ENCODE measurements at regions not wholly inside any gene's neighbourhood (a gene's known extent, or its start where the extent isn't known, plus 50 kb on each side); places are given as distances from the start of the nearest gene placed in this dataset.

- Histone ChIP-seq H3K4me1 (ENCODE audit: insufficient read depth, low read length) (no peaks in the 10 kb centered on the region), H2AFZ (ENCODE audit: low read depth, low read length) (no peak overlapping the region), H3K9me3 (ENCODE audit: low read length) (no peaks in the 10 kb centered on the region), H3K4me3 (ENCODE audit: low read length) (no peak overlapping the region), H3K27me3 (ENCODE audit: insufficient read depth, low read length) (peaks cover 2% of the 10 kb centered on the region), H3K36me3 (ENCODE audit: insufficient read depth, low read length) (no peaks in the 10 kb centered on the region)
Measured at GRCh38 chr10:128697437-128697836, 571.2 kb upstream of the MKI67 start.

GRCh38 chr10:128701381-128701780, 575.2 kb upstream of the MKI67 start:
- no peaks in the 10 kb centered on the region for H3K4me1 ChIP-seq (ENCODE audit: insufficient read depth, low read length)
- no peaks in the 10 kb centered on the region for H3K9me3 ChIP-seq (ENCODE audit: low read length)
- H3K36me3 ChIP-seq (ENCODE audit: insufficient read depth, low read length), result no peaks in the 10 kb centered on the region
- H3K4me3 ChIP-seq (ENCODE audit: low read length), result no peak overlapping the region
- H2AFZ ChIP-seq (ENCODE audit: low read depth, low read length), result no peak overlapping the region
- no peaks in the 10 kb centered on the region for H3K27me3 ChIP-seq (ENCODE audit: insufficient read depth, low read length)

GRCh38 chr10:128701837-128702236, 575.6 kb upstream of the MKI67 start:
- Histone ChIP-seq H3K4me1 (ENCODE audit: insufficient read depth, low read length) (no peaks in the 10 kb centered on the region), H3K36me3 (ENCODE audit: insufficient read depth, low read length) (no peaks in the 10 kb centered on the region), H3K4me3 (ENCODE audit: low read length) (no peak overlapping the region), H2AFZ (ENCODE audit: low read depth, low read length) (no peak overlapping the region), H3K27me3 (ENCODE audit: insufficient read depth, low read length) (no peaks in the 10 kb centered on the region), H3K9me3 (ENCODE audit: low read length) (no peaks in the 10 kb centered on the region)

- Histone ChIP-seq H2AFZ (ENCODE audit: low read depth, low read length) (no peak overlapping the region), H3K4me1 (ENCODE audit: insufficient read depth, low read length) (no peaks in the 10 kb centered on the region), H3K4me3 (ENCODE audit: low read length) (no peak overlapping the region)
Measured at GRCh38 chr10:128704716-128705115, 578.5 kb upstream of the MKI67 start.

GRCh38 chr10:128708182-128708581, 582.0 kb upstream of the MKI67 start:
- Histone ChIP-seq H3K4me1 (ENCODE audit: insufficient read depth, low read length) (no peaks in the 10 kb centered on the region), H3K36me3 (ENCODE audit: insufficient read depth, low read length) (no peaks in the 10 kb centered on the region), H3K9me3 (ENCODE audit: low read length) (no peaks in the 10 kb centered on the region), H3K27me3 (ENCODE audit: insufficient read depth, low read length) (no peaks in the 10 kb centered on the region), H3K4me3 (ENCODE audit: low read length) (no peak overlapping the region), H2AFZ (ENCODE audit: low read depth, low read length) (no peak overlapping the region)

More at GRCh38 chr10:128704716-128705115, 578.5 kb upstream of the MKI67 start:
- no peaks in the 10 kb centered on the region for H3K9me3 ChIP-seq (ENCODE audit: low read length)
- H3K36me3 ChIP-seq (ENCODE audit: insufficient read depth, low read length), result no peaks in the 10 kb centered on the region
- H3K27me3 ChIP-seq (ENCODE audit: insufficient read depth, low read length), result no peaks in the 10 kb centered on the region

GRCh38 chr10:128709686-128710085, 583.5 kb upstream of the MKI67 start:
- H3K27me3 ChIP-seq (ENCODE audit: insufficient read depth, low read length), result no peaks in the 10 kb centered on the region
- H3K4me1 ChIP-seq (ENCODE audit: insufficient read depth, low read length), result no peaks in the 10 kb centered on the region
- no peak overlapping the region for H3K4me3 ChIP-seq (ENCODE audit: low read length)
- no peaks in the 10 kb centered on the region for H3K36me3 ChIP-seq (ENCODE audit: insufficient read depth, low read length)
- no peaks in the 10 kb centered on the region for H3K9me3 ChIP-seq (ENCODE audit: low read length)
- no peak overlapping the region for H2AFZ ChIP-seq (ENCODE audit: low read depth, low read length)

GRCh38 chr10:128710098-128710797, 584.0 kb upstream of the MKI67 start:
- no peaks in the 10 kb centered on the region for H3K27me3 ChIP-seq (ENCODE audit: insufficient read depth, low read length)
- no peak overlapping the region for H3K4me3 ChIP-seq (ENCODE audit: low read length)
- no peaks in the 10 kb centered on the region for H3K9me3 ChIP-seq (ENCODE audit: low read length)
- no peaks in the 10 kb centered on the region for H3K36me3 ChIP-seq (ENCODE audit: insufficient read depth, low read length)
- no peak overlapping the region for H2AFZ ChIP-seq (ENCODE audit: low read depth, low read length)
- H3K4me1 ChIP-seq (ENCODE audit: insufficient read depth, low read length), result no peaks in the 10 kb centered on the region

- H3K4me3 ChIP-seq (ENCODE audit: low read length), result no peak overlapping the region
- H3K27me3 ChIP-seq (ENCODE audit: insufficient read depth, low read length), result no peaks in the 10 kb centered on the region
- no peak overlapping the region for H2AFZ ChIP-seq (ENCODE audit: low read depth, low read length)
- H3K36me3 ChIP-seq (ENCODE audit: insufficient read depth, low read length), result no peaks in the 10 kb centered on the region
- no peaks in the 10 kb centered on the region for H3K9me3 ChIP-seq (ENCODE audit: low read length)
- no peaks in the 10 kb centered on the region for H3K4me1 ChIP-seq (ENCODE audit: insufficient read depth, low read length)
Measured at GRCh38 chr10:128710798-128711183, 584.6 kb upstream of the MKI67 start.

- no peak overlapping the region for H2AFZ ChIP-seq (ENCODE audit: low read depth, low read length)
Measured at GRCh38 chr10:128711806-128712205, 585.6 kb upstream of the MKI67 start.

GRCh38 chr10:128712661-128713400, 586.6 kb upstream of the MKI67 start:
- H2AFZ ChIP-seq (ENCODE audit: low read depth, low read length), result no peak overlapping the region
- H3K9me3 ChIP-seq (ENCODE audit: low read length), result no peaks in the 10 kb centered on the region
- no peaks in the 10 kb centered on the region for H3K27me3 ChIP-seq (ENCODE audit: insufficient read depth, low read length)
- H3K4me1 ChIP-seq (ENCODE audit: insufficient read depth, low read length), result no peaks in the 10 kb centered on the region
- no peaks in the 10 kb centered on the region for H3K36me3 ChIP-seq (ENCODE audit: insufficient read depth, low read length)
- H3K4me3 ChIP-seq (ENCODE audit: low read length), result no peak overlapping the region

More at GRCh38 chr10:128711806-128712205, 585.6 kb upstream of the MKI67 start:
- no peaks in the 10 kb centered on the region for H3K9me3 ChIP-seq (ENCODE audit: low read length)
- no peaks in the 10 kb centered on the region for H3K27me3 ChIP-seq (ENCODE audit: insufficient read depth, low read length)
- no peaks in the 10 kb centered on the region for H3K36me3 ChIP-seq (ENCODE audit: insufficient read depth, low read length)
- no peaks in the 10 kb centered on the region for H3K4me1 ChIP-seq (ENCODE audit: insufficient read depth, low read length)
- no peak overlapping the region for H3K4me3 ChIP-seq (ENCODE audit: low read length)

- H3K4me3 ChIP-seq (ENCODE audit: low read length), result no peak overlapping the region
- no peaks in the 10 kb centered on the region for H3K9me3 ChIP-seq (ENCODE audit: low read length)
- no peak overlapping the region for H2AFZ ChIP-seq (ENCODE audit: low read depth, low read length)
- no peaks in the 10 kb centered on the region for H3K27me3 ChIP-seq (ENCODE audit: insufficient read depth, low read length)
- H3K36me3 ChIP-seq (ENCODE audit: insufficient read depth, low read length), result no peaks in the 10 kb centered on the region
- no peaks in the 10 kb centered on the region for H3K4me1 ChIP-seq (ENCODE audit: insufficient read depth, low read length)
Measured at GRCh38 chr10:128713471-128713870, 587.2 kb upstream of the MKI67 start.

- no peaks in the 10 kb centered on the region for H3K4me1 ChIP-seq (ENCODE audit: insufficient read depth, low read length)
- H2AFZ ChIP-seq (ENCODE audit: low read depth, low read length), result no peak overlapping the region
- no peaks in the 10 kb centered on the region for H3K36me3 ChIP-seq (ENCODE audit: insufficient read depth, low read length)
Measured at GRCh38 chr10:128713874-128714570, 587.8 kb upstream of the MKI67 start.

More at GRCh38 chr10:128713874-128714570, 587.8 kb upstream of the MKI67 start:
- Histone ChIP-seq H3K9me3 (ENCODE audit: low read length) (no peaks in the 10 kb centered on the region), H3K27me3 (ENCODE audit: insufficient read depth, low read length) (no peaks in the 10 kb centered on the region), H3K4me3 (ENCODE audit: low read length) (no peak overlapping the region)
